ENCODE measurements at regions not wholly inside any gene's neighbourhood (a gene's known extent, or its start where the extent isn't known, plus 50 kb on each side); places are given as distances from the start of the nearest gene placed in this dataset.

DNA sequence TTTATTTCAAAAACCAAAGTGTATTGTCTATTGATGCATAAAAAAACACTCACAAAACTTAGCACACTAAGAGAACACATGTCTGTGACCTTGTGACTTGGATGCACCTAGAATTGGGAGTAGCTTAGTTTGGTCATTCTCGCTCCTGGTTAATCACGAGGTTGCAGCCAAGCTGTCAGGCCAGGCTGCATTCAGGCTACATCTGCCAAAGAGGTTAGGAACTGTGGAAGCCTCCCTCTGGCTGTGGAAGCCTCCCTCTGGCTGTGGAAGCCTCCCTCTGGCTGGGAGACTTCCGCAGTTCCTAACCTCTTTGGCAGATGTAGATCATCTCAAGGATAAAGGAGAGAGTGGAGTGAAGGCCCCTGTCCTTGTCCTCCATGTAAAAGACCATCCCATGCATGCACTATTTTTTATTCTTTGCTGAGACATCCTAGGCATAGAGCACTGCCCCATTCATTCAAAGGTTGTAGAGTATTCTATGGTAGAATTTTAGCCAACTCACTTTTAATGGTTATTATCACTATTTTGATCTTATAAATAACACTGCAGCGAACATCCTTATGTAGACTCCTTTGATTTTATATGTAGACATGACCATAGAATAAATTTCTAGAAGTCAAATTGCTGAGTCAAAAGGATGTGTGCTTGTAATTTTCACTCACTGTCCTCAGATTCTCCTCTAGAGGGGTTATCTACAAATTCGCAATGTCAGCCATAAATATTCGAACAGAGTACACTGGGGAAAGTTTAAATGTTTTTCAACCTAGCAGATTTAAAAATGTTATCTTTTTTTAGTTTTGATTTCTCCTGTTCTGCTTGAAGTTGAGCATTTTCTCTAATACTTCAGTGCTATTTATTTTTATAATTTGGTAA is 63.0 kb upstream of the IGLL5 start:
- no peak for DNase-seq (ENCODE audit: low read depth)
- TF ChIP-seq, protein P1, sequence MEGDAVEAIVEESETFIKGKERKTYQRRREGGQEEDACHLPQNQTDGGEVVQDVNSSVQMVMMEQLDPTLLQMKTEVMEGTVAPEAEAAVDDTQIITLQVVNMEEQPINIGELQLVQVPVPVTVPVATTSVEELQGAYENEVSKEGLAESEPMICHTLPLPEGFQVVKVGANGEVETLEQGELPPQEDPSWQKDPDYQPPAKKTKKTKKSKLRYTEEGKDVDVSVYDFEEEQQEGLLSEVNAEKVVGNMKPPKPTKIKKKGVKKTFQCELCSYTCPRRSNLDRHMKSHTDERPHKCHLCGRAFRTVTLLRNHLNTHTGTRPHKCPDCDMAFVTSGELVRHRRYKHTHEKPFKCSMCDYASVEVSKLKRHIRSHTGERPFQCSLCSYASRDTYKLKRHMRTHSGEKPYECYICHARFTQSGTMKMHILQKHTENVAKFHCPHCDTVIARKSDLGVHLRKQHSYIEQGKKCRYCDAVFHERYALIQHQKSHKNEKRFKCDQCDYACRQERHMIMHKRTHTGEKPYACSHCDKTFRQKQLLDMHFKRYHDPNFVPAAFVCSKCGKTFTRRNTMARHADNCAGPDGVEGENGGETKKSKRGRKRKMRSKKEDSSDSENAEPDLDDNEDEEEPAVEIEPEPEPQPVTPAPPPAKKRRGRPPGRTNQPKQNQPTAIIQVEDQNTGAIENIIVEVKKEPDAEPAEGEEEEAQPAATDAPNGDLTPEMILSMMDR (conservative IDR thresholded peaks at IDR 0.05; ENCODE audit: low read depth, low read length): no peak
- H3K4me3 ChIP-seq (ENCODE audit: low read depth, low read length): no peak overlapping the region

DNA sequence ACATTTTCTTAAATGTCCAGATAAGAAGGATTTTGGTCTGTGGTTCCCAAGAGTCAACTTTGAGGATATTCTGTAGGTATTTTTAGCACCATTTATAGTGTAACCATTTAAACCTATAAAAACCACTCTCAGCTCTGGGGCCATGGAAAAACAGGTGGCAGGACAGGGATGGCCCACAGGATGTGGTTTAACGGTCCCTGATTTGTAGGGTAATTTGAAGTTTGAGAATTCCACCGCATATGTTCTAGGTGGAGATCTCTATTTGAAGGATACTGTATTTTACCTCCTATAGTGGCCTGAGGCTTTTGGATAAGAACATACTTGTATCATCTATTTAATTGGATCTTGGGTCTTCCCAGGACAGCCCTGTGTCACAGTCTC is 62.4 kb upstream of the IGLL5 start:
- DNase-seq (ENCODE audit: low read depth): no peak
- no peak overlapping the region for H3K4me3 ChIP-seq (ENCODE audit: low read depth, low read length)
- TF ChIP-seq, protein P1 (conservative IDR thresholded peaks at IDR 0.05; ENCODE audit: low read depth, low read length): no peak

DNA sequence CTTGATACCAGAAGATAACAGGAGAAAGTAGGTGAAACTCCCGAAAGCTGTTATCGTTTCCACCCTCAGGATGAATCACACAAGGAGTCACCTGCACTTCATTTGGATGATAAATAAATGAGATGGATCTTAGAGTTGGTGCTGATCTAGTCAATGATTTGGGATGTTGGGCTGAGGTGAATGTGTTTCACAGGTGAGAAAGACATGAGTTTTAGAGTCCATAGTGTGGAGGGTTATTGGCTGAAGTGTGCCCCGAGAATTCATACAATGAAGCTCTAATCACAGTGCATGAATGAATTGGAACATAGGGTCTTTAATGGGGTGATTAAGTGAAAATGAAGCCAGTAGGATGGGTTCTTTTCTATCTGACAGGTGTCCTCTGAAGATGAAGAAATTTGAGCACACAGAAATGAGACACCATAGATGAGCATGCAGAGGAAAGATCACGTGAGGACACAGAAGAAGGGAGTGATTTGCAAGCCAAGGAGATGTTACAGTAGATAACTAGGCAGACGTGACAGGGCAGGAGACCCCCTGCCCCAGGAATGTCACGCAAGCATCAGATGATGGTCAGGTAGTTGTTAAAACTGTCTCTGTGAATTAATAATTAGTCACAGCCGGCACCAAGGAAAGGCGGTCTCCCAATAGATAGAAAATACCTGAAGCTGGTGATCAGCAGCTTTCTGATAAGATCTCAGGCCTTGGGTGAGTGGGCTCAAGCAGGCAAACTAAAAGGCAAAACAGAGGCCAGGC is 60.3 kb upstream of the IGLL5 start:
- no peak overlapping the region for H3K4me3 ChIP-seq (ENCODE audit: low read depth, low read length)
- DNase-seq (ENCODE audit: low read depth): no peak
- TF ChIP-seq, protein P1 (conservative IDR thresholded peaks at IDR 0.05; ENCODE audit: low read depth, low read length): no peak

- H3K4me3 ChIP-seq (ENCODE audit: low read depth, low read length): no peak overlapping the region
- TF ChIP-seq, protein P1 (conservative IDR thresholded peaks at IDR 0.05; ENCODE audit: low read depth, low read length): no peak
- no peak for DNase-seq (ENCODE audit: low read depth)
Observed at GRCh38 chr22:22830193-22830592, 57.4 kb upstream of the IGLL5 start.

DNA sequence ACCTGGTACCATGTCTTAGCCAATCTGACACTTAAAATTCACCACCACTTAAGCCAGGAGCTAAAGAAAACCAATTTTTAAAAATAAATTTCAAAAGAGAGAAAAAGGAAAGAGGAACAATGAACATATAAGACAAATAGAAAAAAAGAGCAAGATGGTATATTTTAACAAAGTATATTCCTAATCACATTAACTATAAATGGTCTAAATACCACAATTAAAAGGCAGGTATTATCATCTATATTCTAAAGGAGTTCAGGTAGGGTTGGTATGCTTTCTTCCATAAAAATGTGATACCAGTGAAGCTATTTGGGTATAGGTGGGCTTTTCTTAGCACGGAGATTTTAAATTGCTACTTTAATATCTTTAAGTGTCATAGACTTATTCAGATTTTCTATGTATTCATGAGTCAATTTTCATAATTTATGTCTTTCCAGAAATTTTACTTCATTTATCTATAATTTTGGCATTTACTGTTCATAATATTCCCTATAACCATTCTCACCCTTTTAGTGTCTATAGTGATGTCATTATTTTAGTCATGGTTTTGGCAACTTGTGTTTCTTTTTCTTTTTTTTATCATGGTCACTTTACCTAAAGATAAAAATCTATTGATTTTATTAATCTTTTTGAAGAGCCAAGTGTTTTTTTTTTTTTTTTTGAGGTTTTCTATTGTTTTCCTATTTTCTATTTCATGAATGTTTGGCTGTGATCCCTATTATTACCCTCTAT is 56.5 kb upstream of the IGLL5 start:
- DNase-seq (ENCODE audit: low read depth): no peak
- TF ChIP-seq, protein P1 (conservative IDR thresholded peaks at IDR 0.05; ENCODE audit: low read depth, low read length): no peak
- H3K4me3 ChIP-seq (ENCODE audit: low read depth, low read length): no peak overlapping the region

GRCh38 chr22:22833059-22833458 is 54.6 kb upstream of the IGLL5 start:
- no peak overlapping the region for H3K4me3 ChIP-seq (ENCODE audit: low read depth, low read length)
- TF ChIP-seq, protein P1 (conservative IDR thresholded peaks at IDR 0.05; ENCODE audit: low read depth, low read length): no peak

More at GRCh38 chr22:22833059-22833458, 54.6 kb upstream of the IGLL5 start:
- no peak for DNase-seq (ENCODE audit: low read depth)
